ENCODE measurements at regions not wholly inside any gene's neighbourhood (a gene's known extent, or its start where the extent isn't known, plus 50 kb on each side); places are given as distances from the start of the nearest gene placed in this dataset.

DNA sequence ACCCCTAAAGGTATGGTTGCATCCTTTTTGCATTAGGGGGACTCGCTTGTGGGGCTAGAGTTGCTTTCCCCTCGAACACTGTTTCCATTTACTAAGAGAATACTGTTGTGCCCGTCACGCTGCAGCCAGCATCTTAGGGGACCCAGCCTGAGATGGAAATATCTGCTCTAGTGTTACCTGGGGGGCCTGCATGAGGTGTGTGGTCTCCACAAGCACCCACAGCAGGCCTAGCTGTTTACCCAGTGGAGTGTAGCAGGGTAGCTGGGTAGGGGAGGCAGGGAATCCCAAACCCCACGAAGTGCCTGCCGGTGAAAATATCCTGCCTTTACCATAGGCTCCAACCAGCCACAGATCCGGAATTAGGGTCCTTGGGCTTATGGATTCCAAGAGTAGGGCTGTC is 303.6 kb downstream of the PTPRU start:
- TF ChIP-seq, protein P1, sequence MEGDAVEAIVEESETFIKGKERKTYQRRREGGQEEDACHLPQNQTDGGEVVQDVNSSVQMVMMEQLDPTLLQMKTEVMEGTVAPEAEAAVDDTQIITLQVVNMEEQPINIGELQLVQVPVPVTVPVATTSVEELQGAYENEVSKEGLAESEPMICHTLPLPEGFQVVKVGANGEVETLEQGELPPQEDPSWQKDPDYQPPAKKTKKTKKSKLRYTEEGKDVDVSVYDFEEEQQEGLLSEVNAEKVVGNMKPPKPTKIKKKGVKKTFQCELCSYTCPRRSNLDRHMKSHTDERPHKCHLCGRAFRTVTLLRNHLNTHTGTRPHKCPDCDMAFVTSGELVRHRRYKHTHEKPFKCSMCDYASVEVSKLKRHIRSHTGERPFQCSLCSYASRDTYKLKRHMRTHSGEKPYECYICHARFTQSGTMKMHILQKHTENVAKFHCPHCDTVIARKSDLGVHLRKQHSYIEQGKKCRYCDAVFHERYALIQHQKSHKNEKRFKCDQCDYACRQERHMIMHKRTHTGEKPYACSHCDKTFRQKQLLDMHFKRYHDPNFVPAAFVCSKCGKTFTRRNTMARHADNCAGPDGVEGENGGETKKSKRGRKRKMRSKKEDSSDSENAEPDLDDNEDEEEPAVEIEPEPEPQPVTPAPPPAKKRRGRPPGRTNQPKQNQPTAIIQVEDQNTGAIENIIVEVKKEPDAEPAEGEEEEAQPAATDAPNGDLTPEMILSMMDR (IDR thresholded peaks at IDR 0.05; ENCODE audit: low read depth, low read length, missing input control), result no peak
- TF ChIP-seq JUND (IDR thresholded peaks at IDR 0.05), result no peak
- no peak for TF ChIP-seq REST (IDR thresholded peaks at IDR 0.05)
- TF ChIP-seq, protein P2, sequence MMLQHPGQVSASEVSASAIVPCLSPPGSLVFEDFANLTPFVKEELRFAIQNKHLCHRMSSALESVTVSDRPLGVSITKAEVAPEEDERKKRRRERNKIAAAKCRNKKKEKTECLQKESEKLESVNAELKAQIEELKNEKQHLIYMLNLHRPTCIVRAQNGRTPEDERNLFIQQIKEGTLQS (IDR thresholded peaks at IDR 0.05), result no peak
- TF ChIP-seq GABPA (IDR thresholded peaks at IDR 0.05 in 1 of 2, conservative IDR thresholded peaks at IDR 0.05 in 1 of 2), result no peak
- no peak for TF ChIP-seq SP1 (IDR thresholded peaks at IDR 0.05)
- TF ChIP-seq EGR1 (IDR thresholded peaks at IDR 0.05; ENCODE audit: low read depth in 2 of 2), result no peak
- no peak for TF ChIP-seq RAD21 (IDR thresholded peaks at IDR 0.05)
- no peak for TF ChIP-seq YY1 (IDR thresholded peaks at IDR 0.05)
- no peak for TF ChIP-seq RXRA (IDR thresholded peaks at IDR 0.05)
- no peak for TF ChIP-seq HNF4A (conservative IDR thresholded peaks at IDR 0.05)
